ENCODE measurements at regions not wholly inside any gene's neighbourhood (a gene's known extent, or its start where the extent isn't known, plus 50 kb on each side); places are given as distances from the start of the nearest gene placed in this dataset.

- TF ChIP-seq, protein P1, sequence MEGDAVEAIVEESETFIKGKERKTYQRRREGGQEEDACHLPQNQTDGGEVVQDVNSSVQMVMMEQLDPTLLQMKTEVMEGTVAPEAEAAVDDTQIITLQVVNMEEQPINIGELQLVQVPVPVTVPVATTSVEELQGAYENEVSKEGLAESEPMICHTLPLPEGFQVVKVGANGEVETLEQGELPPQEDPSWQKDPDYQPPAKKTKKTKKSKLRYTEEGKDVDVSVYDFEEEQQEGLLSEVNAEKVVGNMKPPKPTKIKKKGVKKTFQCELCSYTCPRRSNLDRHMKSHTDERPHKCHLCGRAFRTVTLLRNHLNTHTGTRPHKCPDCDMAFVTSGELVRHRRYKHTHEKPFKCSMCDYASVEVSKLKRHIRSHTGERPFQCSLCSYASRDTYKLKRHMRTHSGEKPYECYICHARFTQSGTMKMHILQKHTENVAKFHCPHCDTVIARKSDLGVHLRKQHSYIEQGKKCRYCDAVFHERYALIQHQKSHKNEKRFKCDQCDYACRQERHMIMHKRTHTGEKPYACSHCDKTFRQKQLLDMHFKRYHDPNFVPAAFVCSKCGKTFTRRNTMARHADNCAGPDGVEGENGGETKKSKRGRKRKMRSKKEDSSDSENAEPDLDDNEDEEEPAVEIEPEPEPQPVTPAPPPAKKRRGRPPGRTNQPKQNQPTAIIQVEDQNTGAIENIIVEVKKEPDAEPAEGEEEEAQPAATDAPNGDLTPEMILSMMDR (IDR thresholded peaks at IDR 0.05), result no peak
- TF ChIP-seq POLR2AphosphoS5 (IDR thresholded peaks at IDR 0.05; ENCODE audit: low read depth, low read length), result no peak
- TF ChIP-seq REST (IDR thresholded peaks at IDR 0.05; ENCODE audit: insufficient read depth in 1 of 2, low read depth in 2 of 2, low read length in 1 of 2), result no peak
- no peak for TF ChIP-seq TCF7L2 (IDR thresholded peaks at IDR 0.05; ENCODE audit: low read depth, low read length)
- TF ChIP-seq SIN3A (IDR thresholded peaks at IDR 0.05; ENCODE audit: borderline replicate concordance, insufficient read depth, low read depth, low read length), result no peak
Observed at GRCh38 chr6:69555088-69555638, 241.6 kb downstream of the LMBRD1 start.
